ENCODE measurements at regions not wholly inside any gene's neighbourhood (a gene's known extent, or its start where the extent isn't known, plus 50 kb on each side); places are given as distances from the start of the nearest gene placed in this dataset.

DNA sequence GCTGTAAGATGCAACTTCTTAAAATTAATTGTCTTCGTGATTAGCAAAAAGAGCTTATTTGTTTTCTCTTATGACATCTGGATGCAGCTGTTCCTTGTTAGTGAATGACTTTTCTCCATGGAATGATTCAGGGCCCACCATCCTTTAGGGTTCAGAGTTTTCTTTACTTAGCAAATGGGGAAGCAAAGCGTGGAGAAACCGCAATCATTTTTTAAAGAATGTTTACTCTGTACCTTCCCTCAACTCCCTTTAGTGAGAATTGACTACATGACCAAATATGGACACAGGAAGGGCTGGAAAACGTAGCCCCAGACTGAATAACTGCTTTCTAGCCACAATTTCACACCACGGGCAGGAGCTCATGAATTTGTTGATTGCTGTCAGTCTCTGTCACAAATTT is 130.1 kb downstream of the EDEM1 start:
- Histone ChIP-seq H3K4me3 (ENCODE audit: low read depth, low read length) (no peak overlapping the region), H3K27me3 (ENCODE audit: control insufficient read depth, insufficient read depth, low read length) (no peaks in the 10 kb centered on the region), H3K36me3 (ENCODE audit: control insufficient read depth, insufficient read depth, low read length) (no peaks in the 10 kb centered on the region)
- no peak for DNase-seq (ENCODE audit: low read depth)
- TF ChIP-seq, protein P1, sequence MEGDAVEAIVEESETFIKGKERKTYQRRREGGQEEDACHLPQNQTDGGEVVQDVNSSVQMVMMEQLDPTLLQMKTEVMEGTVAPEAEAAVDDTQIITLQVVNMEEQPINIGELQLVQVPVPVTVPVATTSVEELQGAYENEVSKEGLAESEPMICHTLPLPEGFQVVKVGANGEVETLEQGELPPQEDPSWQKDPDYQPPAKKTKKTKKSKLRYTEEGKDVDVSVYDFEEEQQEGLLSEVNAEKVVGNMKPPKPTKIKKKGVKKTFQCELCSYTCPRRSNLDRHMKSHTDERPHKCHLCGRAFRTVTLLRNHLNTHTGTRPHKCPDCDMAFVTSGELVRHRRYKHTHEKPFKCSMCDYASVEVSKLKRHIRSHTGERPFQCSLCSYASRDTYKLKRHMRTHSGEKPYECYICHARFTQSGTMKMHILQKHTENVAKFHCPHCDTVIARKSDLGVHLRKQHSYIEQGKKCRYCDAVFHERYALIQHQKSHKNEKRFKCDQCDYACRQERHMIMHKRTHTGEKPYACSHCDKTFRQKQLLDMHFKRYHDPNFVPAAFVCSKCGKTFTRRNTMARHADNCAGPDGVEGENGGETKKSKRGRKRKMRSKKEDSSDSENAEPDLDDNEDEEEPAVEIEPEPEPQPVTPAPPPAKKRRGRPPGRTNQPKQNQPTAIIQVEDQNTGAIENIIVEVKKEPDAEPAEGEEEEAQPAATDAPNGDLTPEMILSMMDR (IDR thresholded peaks at IDR 0.05; ENCODE audit: insufficient read depth, low read depth, low read length), result no peak
- CTCF ChIA-PET, result interaction anchor here (1.2 kb wide), 1 partner anchor 12 kb away, joined by 3 read pairs; no protein-coding TSS in a partner anchor
- POLR2A ChIA-PET, result no interaction called here

DNA sequence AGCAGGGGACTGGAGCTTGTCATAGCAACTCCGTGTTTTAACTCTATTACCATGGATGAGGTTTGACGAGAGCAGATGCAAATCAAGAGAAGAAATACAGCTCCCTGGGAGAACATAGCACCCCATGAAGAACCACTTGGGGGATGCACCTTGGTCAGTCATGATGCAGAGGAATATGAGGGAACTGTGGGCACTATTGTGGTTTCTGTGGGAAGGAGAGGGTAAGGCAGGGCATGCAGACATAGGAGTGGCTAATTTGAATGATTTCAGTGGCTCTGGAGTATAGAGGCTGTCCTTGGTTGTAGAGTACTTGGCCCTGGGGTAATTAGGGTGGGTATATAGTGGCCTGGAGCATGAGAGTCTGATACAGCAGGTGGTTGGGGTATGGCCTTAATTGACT is 131.9 kb downstream of the EDEM1 start:
- POLR2A ChIA-PET, result no interaction called here
- H3K36me3 ChIP-seq (ENCODE audit: control insufficient read depth, insufficient read depth, low read length), result no peaks in the 10 kb centered on the region
- TF ChIP-seq, protein P1 (IDR thresholded peaks at IDR 0.05; ENCODE audit: insufficient read depth, low read depth, low read length), result no peak
- no peaks in the 10 kb centered on the region for H3K27me3 ChIP-seq (ENCODE audit: control insufficient read depth, insufficient read depth, low read length)
- no peak for DNase-seq (ENCODE audit: low read depth)
- CTCF ChIA-PET, result no interaction called here
- H3K4me3 ChIP-seq (ENCODE audit: low read depth, low read length), result no peak overlapping the region

DNA sequence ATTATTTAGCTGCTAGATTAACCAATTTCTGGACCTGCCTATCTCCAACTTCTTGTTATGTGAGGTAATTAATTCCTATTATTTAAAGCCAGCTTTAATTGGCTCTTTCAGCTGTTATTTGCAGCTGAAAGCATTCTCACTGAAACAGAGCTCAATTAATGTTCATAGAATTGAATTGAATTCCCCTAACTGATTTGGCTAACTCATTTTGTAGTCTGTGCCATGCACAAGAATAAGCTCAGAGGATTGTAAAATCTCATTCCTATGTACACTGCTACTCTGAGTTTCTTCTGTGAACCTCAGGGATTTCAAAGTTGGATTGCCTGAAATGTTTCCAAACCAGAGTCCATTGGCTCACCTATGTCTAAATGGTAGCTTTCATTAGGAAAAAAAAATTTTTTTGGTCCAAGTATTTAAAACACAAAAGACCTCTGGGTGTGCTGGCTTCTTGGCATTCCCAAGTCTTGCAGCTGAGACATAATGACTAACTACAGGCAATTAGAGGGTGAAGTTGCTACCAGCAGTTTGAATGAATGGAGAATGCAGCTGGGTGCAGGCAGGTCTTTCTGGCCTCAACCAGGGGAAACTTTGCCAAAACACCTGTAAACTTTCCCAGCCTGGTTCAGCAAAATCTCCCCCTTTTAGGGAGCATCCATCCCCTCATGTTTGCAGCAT is 134.3 kb downstream of the EDEM1 start:
- Histone ChIP-seq H3K36me3 (ENCODE audit: control insufficient read depth, insufficient read depth, low read length) (no peaks in the 10 kb centered on the region), H3K27me3 (ENCODE audit: control insufficient read depth, insufficient read depth, low read length) (no peaks in the 10 kb centered on the region), H3K4me3 (ENCODE audit: low read depth, low read length) (no peak overlapping the region)
- no peak for DNase-seq (ENCODE audit: low read depth)
- TF ChIP-seq, protein P1 (IDR thresholded peaks at IDR 0.05; ENCODE audit: insufficient read depth, low read depth, low read length), result no peak
- POLR2A ChIA-PET, result no interaction called here
- CTCF ChIA-PET, result no interaction called here

DNA sequence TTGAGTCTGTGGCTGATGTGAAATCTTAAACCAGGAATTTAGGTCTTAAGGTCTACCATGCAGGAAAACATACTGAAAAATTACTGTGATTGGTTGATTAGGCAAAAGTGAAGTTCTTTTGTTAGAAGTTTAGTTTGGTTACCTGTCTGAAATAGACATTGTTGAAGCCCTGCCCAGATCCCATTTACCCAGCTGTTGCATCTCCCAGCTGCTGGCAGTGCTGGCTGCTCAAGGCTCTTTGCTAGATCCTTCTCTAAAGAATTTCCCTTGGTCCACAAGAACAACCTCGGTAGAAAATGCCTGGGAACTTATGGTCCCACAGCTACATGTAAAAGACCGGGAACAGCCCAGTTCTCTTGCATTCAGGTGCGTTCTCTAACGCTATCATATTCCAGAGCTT is 137.3 kb downstream of the EDEM1 start:
- H3K36me3 ChIP-seq (ENCODE audit: control insufficient read depth, insufficient read depth, low read length), result no peaks in the 10 kb centered on the region
- H3K4me3 ChIP-seq (ENCODE audit: low read depth, low read length), result no peak overlapping the region
- POLR2A ChIA-PET, result no interaction called here
- TF ChIP-seq, protein P1 (IDR thresholded peaks at IDR 0.05; ENCODE audit: insufficient read depth, low read depth, low read length), result no peak
- no peak for DNase-seq (ENCODE audit: low read depth)
- CTCF ChIA-PET, result no interaction called here
- no peaks in the 10 kb centered on the region for H3K27me3 ChIP-seq (ENCODE audit: control insufficient read depth, insufficient read depth, low read length)

DNA sequence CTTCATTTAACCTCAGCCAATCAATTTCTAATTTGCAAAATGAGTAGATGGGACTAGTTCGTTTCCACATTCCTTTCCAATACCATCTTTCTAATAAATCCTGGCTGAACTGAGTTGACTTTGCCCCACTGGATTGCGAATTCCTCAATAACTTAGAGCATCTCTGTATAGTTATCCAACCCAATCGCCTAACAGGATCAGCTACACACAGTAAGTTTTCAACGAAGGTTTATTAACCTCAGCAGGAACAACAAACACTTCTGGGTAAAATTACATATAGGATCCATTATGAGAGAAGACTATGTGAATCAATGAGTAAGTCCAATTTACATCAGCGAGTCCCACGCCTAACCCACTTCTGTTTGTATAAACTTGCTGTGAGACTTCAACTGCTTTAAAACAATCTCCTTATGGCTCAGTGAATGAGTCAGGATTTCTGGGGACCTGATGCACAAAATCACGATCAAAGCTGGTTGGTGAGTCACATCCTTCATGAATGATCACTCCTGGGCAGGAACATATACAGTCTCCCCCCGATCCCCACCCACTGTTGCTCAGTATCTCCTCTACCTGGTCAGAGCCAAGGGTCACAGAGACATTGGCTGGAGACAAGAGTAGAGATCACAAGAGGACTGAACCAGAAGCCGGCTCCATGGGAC is 142.8 kb downstream of the EDEM1 start:
- CTCF ChIA-PET, result no interaction called here
- Histone ChIP-seq H3K4me3 (ENCODE audit: low read depth, low read length) (no peak overlapping the region), H3K27me3 (ENCODE audit: control insufficient read depth, insufficient read depth, low read length) (no peaks in the 10 kb centered on the region), H3K36me3 (ENCODE audit: control insufficient read depth, insufficient read depth, low read length) (no peaks in the 10 kb centered on the region)
- TF ChIP-seq, protein P1 (IDR thresholded peaks at IDR 0.05; ENCODE audit: insufficient read depth, low read depth, low read length), result no peak
- POLR2A ChIA-PET, result no interaction called here
- DNase-seq (ENCODE audit: low read depth), result no peak

Data from BJ (cell line).